ENCODE measurements at regions not wholly inside any gene's neighbourhood (a gene's known extent, or its start where the extent isn't known, plus 50 kb on each side); places are given as distances from the start of the nearest gene placed in this dataset.

DNA sequence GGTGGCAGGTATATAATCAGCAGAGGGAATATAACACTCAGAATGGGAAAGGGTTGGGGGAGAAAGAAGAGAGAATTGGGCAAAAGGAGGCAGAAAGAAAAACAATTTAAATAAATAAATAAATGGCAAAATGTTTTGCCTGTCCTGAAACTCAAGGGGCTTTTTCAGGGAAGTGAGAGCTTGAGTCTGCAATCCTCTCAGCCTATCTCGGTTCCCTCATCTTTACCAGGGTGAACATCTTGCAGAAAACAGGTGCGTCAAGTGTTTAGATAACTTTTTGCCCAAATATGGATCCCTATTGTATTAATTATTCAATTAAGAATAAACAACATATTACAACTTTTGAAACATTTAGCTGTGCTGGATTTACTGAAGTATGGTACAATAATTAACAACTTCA lies 343.0 kb upstream of the EDIL3 start:
- TF ChIP-seq POLR2AphosphoS5 (IDR thresholded peaks at IDR 0.05; ENCODE audit: low read depth, low read length) (no peak), POLR2A (IDR thresholded peaks at IDR 0.05; ENCODE audit: low read depth, low read length) (no peak)
